ENCODE measurements at regions not wholly inside any gene's neighbourhood (a gene's known extent, or its start where the extent isn't known, plus 50 kb on each side); places are given as distances from the start of the nearest gene placed in this dataset.

GRCh38 chr9:80554856-80555255, 983.1 kb downstream of the TLE4 start:
- no peak for FAIRE-seq
- no peak overlapping the region for H3K4me3 ChIP-seq (replicated peaks in 1 of 3; ENCODE audit: insufficient read depth in 1 of 3, low read depth in 2 of 3, low read length in 3 of 3)
- no peak overlapping the region for H3K9ac ChIP-seq (ENCODE audit: insufficient read depth, low read depth, low read length)
- CTCF ChIA-PET (ENCODE audit: low intra/inter-chr PET ratio, low total read pairs) = no interaction called here
- no peaks in the 10 kb centered on the region for H3K79me2 ChIP-seq (ENCODE audit: insufficient read depth, low read length)
- no peaks in the 10 kb centered on the region for H4K20me1 ChIP-seq (ENCODE audit: insufficient read depth, low read length)
- H3K4me2 ChIP-seq (ENCODE audit: low read depth, low read length) = no peak overlapping the region
- POLR2A ChIA-PET = no interaction called here
- no peak for DNase-seq (ENCODE audit: low spot score)
- H3K36me3 ChIP-seq (replicated peaks in 1 of 2; ENCODE audit: control insufficient read depth in 1 of 2, insufficient read depth in 2 of 2, low read length in 2 of 2) = no peaks in the 10 kb centered on the region
- intact Hi-C loops (cut with micrococcal nuclease; ENCODE audit: unreplicated experiment) (no loop called here), in situ Hi-C loops (cut with HindIII; ENCODE audit: extremely low pct_ligation_motif_present, low pct_unique_long_range_greater_than_20kb) (no loop called here)
- H3K27ac ChIP-seq (ENCODE audit: extremely low read length, insufficient read depth, low read length) = no peak overlapping the region
- ATAC-seq = no peak
- TF ChIP-seq CEBPZ (IDR thresholded peaks at IDR 0.05; ENCODE audit: low read length) (no peak), MTERF4 (CRISPR knock-in tag; IDR thresholded peaks at IDR 0.05) (no peak), EHMT2 (IDR thresholded peaks at IDR 0.05; ENCODE audit: borderline replicate concordance, low read depth, low read length) (no peak), HINFP (CRISPR knock-in tag; IDR thresholded peaks at IDR 0.05; ENCODE audit: low read depth) (no peak), ZNF605 (CRISPR knock-in tag; IDR thresholded peaks at IDR 0.05) (no peak), SOX5 (CRISPR knock-in tag; IDR thresholded peaks at IDR 0.05; ENCODE audit: borderline replicate concordance) (no peak)
- no peaks in the 10 kb centered on the region for H3K27me3 ChIP-seq (ENCODE audit: control insufficient read depth in 1 of 2, insufficient read depth in 2 of 2, low read length in 2 of 2)
- BruUV-seq (replicated peaks) = no TSS peak
- peaks cover 52% of the 10 kb centered on the region for H3K9me3 ChIP-seq (ENCODE audit: low read length)
- H3K4me1 ChIP-seq (ENCODE audit: insufficient read depth, low read length) = no peaks in the 10 kb centered on the region
- no peak overlapping the region for H2AFZ ChIP-seq (ENCODE audit: low read length)
